ENCODE measurements at regions not wholly inside any gene's neighbourhood (a gene's known extent, or its start where the extent isn't known, plus 50 kb on each side); places are given as distances from the start of the nearest gene placed in this dataset.

DNA sequence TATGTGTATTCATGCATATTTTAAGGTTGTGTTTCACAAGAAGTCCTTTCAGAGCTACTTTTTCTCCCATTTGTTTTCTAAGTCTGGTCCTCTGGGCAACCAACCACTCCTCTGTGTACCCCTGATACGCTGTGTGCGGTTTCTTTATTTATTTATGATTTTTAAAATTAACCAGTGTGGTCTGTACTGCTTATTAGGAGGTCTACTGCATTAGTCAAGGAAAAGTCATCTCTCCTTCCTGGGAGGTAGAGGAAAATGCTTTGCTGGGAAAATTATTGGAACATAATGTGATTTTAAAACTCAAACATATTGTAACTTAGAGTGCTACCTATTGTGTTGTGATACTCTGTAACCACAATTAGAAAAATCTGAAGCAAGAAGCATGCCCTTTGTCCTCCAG, 1404.3 kb downstream of the SUCLG1 start:
- Histone ChIP-seq H3K27ac (ENCODE audit: low read depth, low read length) (no peak overlapping the region), H3K4me1 (ENCODE audit: control insufficient read depth, low read length) (no peaks in the 10 kb centered on the region), H3K9me3 (ENCODE audit: control insufficient read depth, insufficient read depth, low read length) (no peaks in the 10 kb centered on the region), H3K27me3 (ENCODE audit: control insufficient read depth, low read length) (no peaks in the 10 kb centered on the region), H3K4me3 (ENCODE audit: low read length) (no peak overlapping the region), H4K20me1 (ENCODE audit: control insufficient read depth, insufficient read depth, low read depth, low read length) (no peaks in the 10 kb centered on the region), H3K4me2 (ENCODE audit: low read length) (no peak overlapping the region), H3F3A (ENCODE audit: control insufficient read depth, insufficient read depth) (no peaks in the 10 kb centered on the region), H3K79me2 (ENCODE audit: control insufficient read depth, low read length) (no peaks in the 10 kb centered on the region), H3K9me2 (replicated peaks; ENCODE audit: control insufficient read depth, low read length) (no peaks in the 10 kb centered on the region), H3K36me3 (ENCODE audit: control insufficient read depth, low read length) (no peaks in the 10 kb centered on the region)
- TF ChIP-seq, protein P1, sequence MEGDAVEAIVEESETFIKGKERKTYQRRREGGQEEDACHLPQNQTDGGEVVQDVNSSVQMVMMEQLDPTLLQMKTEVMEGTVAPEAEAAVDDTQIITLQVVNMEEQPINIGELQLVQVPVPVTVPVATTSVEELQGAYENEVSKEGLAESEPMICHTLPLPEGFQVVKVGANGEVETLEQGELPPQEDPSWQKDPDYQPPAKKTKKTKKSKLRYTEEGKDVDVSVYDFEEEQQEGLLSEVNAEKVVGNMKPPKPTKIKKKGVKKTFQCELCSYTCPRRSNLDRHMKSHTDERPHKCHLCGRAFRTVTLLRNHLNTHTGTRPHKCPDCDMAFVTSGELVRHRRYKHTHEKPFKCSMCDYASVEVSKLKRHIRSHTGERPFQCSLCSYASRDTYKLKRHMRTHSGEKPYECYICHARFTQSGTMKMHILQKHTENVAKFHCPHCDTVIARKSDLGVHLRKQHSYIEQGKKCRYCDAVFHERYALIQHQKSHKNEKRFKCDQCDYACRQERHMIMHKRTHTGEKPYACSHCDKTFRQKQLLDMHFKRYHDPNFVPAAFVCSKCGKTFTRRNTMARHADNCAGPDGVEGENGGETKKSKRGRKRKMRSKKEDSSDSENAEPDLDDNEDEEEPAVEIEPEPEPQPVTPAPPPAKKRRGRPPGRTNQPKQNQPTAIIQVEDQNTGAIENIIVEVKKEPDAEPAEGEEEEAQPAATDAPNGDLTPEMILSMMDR (IDR thresholded peaks at IDR 0.05; ENCODE audit: low read depth, low read length, poor library complexity, severe bottlenecking) = no peak
- no peak for TF ChIP-seq EZH2phosphoT487 (IDR thresholded peaks at IDR 0.05; ENCODE audit: borderline replicate concordance, low read length)

DNA sequence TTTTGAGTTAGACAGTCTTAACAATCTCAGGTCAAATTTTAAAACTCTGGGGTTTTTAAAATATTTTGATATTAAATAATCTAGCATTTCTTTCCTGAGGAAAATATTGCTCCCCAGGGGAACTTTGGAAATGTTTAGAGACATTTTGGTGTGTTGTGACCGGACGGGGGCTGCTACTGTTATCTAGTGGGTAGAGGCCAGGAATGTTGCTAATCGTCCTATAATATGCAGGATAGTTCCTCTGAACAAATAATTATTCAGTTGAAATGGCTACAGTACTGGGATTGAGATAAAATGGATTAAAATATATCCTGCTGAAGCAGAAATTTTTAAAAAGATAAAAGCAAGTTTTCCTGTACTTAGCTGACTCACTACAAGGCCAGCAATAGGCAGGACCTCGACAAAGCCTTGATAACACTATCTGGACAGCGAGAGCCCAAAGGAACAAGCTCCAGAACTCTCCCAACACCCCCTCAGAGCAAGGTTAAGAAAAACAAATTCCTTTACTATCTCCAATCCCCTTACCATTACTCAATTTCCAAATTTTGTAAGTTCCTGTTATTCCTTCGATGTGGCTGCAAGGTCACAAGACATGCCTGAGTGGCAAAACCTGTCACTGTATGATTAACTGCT, 1407.4 kb downstream of the SUCLG1 start:
- H3K9me3 ChIP-seq (ENCODE audit: control insufficient read depth, insufficient read depth, low read length) = no peaks in the 10 kb centered on the region
- no peaks in the 10 kb centered on the region for H3F3A ChIP-seq (ENCODE audit: control insufficient read depth, insufficient read depth)
- H3K4me1 ChIP-seq (ENCODE audit: control insufficient read depth, low read length) = no peaks in the 10 kb centered on the region
- no peaks in the 10 kb centered on the region for H3K9me2 ChIP-seq (replicated peaks; ENCODE audit: control insufficient read depth, low read length)
- H3K79me2 ChIP-seq (ENCODE audit: control insufficient read depth, low read length) = no peaks in the 10 kb centered on the region
- H4K20me1 ChIP-seq (ENCODE audit: control insufficient read depth, insufficient read depth, low read depth, low read length) = no peaks in the 10 kb centered on the region
- no peaks in the 10 kb centered on the region for H3K27me3 ChIP-seq (ENCODE audit: control insufficient read depth, low read length)
- no peaks in the 10 kb centered on the region for H3K36me3 ChIP-seq (ENCODE audit: control insufficient read depth, low read length)
- no peak for TF ChIP-seq EZH2phosphoT487 (IDR thresholded peaks at IDR 0.05; ENCODE audit: borderline replicate concordance, low read length)
- TF ChIP-seq, protein P1 (IDR thresholded peaks at IDR 0.05; ENCODE audit: low read depth, low read length, poor library complexity, severe bottlenecking) = no peak
- no peak overlapping the region for H3K4me3 ChIP-seq (ENCODE audit: low read length)
- no peak overlapping the region for H3K27ac ChIP-seq (ENCODE audit: low read depth, low read length)
- no peak overlapping the region for H3K4me2 ChIP-seq (ENCODE audit: low read length)

DNA sequence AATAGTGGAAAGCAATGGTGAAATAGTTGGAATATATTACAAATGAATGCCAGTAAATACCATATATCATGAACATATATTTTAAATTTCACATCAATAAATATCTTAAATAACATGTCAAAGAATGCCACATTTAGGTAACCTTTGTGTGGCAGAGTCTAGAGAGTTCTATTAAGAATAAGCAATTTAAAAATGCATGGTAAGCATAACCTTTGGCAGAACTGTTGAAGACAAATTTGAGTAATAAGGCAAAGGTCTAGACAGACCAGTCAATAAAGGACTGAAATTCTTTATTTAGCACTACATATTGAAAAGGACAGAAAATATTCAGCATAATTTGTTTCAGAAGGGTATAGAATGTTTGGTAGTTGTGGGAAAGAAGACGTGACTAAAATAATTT, 1417.0 kb downstream of the SUCLG1 start:
- H3K4me2 ChIP-seq (ENCODE audit: low read length) = no peak overlapping the region
- no peaks in the 10 kb centered on the region for H3K36me3 ChIP-seq (ENCODE audit: control insufficient read depth, low read length)
- no peaks in the 10 kb centered on the region for H4K20me1 ChIP-seq (ENCODE audit: control insufficient read depth, insufficient read depth, low read depth, low read length)
- no peaks in the 10 kb centered on the region for H3K27me3 ChIP-seq (ENCODE audit: control insufficient read depth, low read length)
- no peak overlapping the region for H3K27ac ChIP-seq (ENCODE audit: low read depth, low read length)
- no peaks in the 10 kb centered on the region for H3F3A ChIP-seq (ENCODE audit: control insufficient read depth, insufficient read depth)
- TF ChIP-seq EZH2phosphoT487 (IDR thresholded peaks at IDR 0.05; ENCODE audit: borderline replicate concordance, low read length) = no peak
- TF ChIP-seq, protein P1 (IDR thresholded peaks at IDR 0.05; ENCODE audit: low read depth, low read length, poor library complexity, severe bottlenecking) = no peak
- H3K4me1 ChIP-seq (ENCODE audit: control insufficient read depth, low read length) = no peaks in the 10 kb centered on the region
- H3K9me3 ChIP-seq (ENCODE audit: control insufficient read depth, insufficient read depth, low read length) = no peaks in the 10 kb centered on the region; the same call in 1 of the 2 replicates
- H3K79me2 ChIP-seq (ENCODE audit: control insufficient read depth, low read length) = no peaks in the 10 kb centered on the region
- no peaks in the 10 kb centered on the region for H3K9me2 ChIP-seq (replicated peaks; ENCODE audit: control insufficient read depth, low read length)
- H3K4me3 ChIP-seq (ENCODE audit: low read length) = no peak overlapping the region

All from DOHH2 (cell line).